ENCODE measurements at regions not wholly inside any gene's neighbourhood (a gene's known extent, or its start where the extent isn't known, plus 50 kb on each side); places are given as distances from the start of the nearest gene placed in this dataset.

DNA sequence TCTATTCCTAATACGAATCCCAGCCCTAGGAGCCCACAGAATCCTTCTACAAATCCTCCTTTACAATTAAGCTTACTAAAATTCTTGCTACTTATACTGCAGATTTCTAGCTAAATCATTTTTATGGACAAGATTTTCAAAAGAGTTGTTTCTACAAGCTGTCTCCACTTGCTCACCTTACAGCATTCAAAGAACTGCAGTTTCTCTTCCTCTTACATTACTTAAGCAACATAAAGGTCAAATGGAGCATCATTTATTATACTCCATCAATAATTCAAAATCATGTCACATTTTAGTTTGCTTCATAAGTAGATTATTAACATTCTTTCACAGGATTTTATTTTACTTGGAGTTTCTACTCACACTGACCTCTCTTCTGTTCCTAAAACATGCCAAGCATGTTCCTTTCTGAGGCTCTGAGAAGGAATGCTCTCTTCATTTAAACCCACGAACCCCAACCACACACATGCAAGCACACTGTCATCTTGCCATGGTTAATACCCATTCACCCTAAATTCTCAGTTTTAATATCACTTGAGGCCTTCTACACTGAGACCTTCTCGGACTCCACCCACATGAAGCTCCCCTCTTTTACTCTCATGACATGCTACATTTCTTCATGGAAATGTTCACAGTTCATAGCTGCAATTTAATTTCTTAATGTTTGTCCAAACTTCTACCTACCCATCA, 388.2 kb downstream of the TBC1D32 start:
- DNase-seq (ENCODE audit: low spot score) (no peak), ATAC-seq (no peak), FAIRE-seq (no peak)
- no peak overlapping the region for H3K27ac ChIP-seq (ENCODE audit: extremely low read length, insufficient read depth, low read length)
- intact Hi-C loops (cut with micrococcal nuclease; ENCODE audit: unreplicated experiment) = no loop called here
- H3K4me3 ChIP-seq (replicated peaks in 1 of 3; ENCODE audit: insufficient read depth in 1 of 3, low read depth in 2 of 3, low read length in 3 of 3) = no peak overlapping the region
- ChIA-PET CTCF (ENCODE audit: low intra/inter-chr PET ratio, low total read pairs) (no interaction called here), POLR2A (no interaction called here)
- H2AFZ ChIP-seq (ENCODE audit: low read length) = no peak overlapping the region
- in situ Hi-C loops (cut with HindIII; ENCODE audit: extremely low pct_ligation_motif_present, low pct_unique_long_range_greater_than_20kb) = no loop called here
- H3K79me2 ChIP-seq (ENCODE audit: insufficient read depth, low read length) = no peaks in the 10 kb centered on the region
- no peak overlapping the region for H3K9ac ChIP-seq (ENCODE audit: insufficient read depth, low read depth, low read length)
- no peaks in the 10 kb centered on the region for H3K4me1 ChIP-seq (ENCODE audit: insufficient read depth, low read length)
- H3K4me2 ChIP-seq (ENCODE audit: low read depth, low read length) = no peak overlapping the region
- under 1% methylated on average over 3 of the region's 3 CpGs for WGBS (ENCODE audit: low lambda C conversion rate)
- BruUV-seq (replicated peaks) = no TSS peak
- no peaks in the 10 kb centered on the region for H3K36me3 ChIP-seq (replicated peaks in 1 of 2; ENCODE audit: control insufficient read depth in 1 of 2, insufficient read depth in 2 of 2, low read length in 2 of 2)
- H3K9me3 ChIP-seq (ENCODE audit: low read length) = no peaks in the 10 kb centered on the region
- no peaks in the 10 kb centered on the region for H4K20me1 ChIP-seq (ENCODE audit: insufficient read depth, low read length)
- TF ChIP-seq ZNF562 (CRISPR knock-in tag; IDR thresholded peaks at IDR 0.05; ENCODE audit: borderline replicate concordance) (no peak), ELF4 (CRISPR knock-in tag; IDR thresholded peaks at IDR 0.05; ENCODE audit: borderline replicate concordance) (no peak), CHD4 (IDR thresholded peaks at IDR 0.05; ENCODE audit: borderline replicate concordance, low read length) (no peak), PHF21A (CRISPR knock-in tag; IDR thresholded peaks at IDR 0.05) (no peak), ZNF317 (CRISPR knock-in tag; IDR thresholded peaks at IDR 0.05) (no peak), ATRX (CRISPR knock-in tag; IDR thresholded peaks at IDR 0.05; ENCODE audit: borderline replicate concordance) (no peak), PHB2 (IDR thresholded peaks at IDR 0.05; ENCODE audit: partially characterized antibody) (no peak), SRSF9 (IDR thresholded peaks at IDR 0.05; ENCODE audit: borderline replicate concordance, insufficient read depth, low read depth, low read length, poor library complexity, severe bottlenecking) (no peak), THYN1 (CRISPR knock-in tag; IDR thresholded peaks at IDR 0.05; ENCODE audit: borderline replicate concordance, low read depth) (no peak), CENPT (CRISPR knock-in tag; IDR thresholded peaks at IDR 0.05; ENCODE audit: low read depth) (no peak), ZSCAN20 (CRISPR knock-in tag; IDR thresholded peaks at IDR 0.05; ENCODE audit: borderline replicate concordance) (no peak)
- TF ChIP-seq, protein P1, sequence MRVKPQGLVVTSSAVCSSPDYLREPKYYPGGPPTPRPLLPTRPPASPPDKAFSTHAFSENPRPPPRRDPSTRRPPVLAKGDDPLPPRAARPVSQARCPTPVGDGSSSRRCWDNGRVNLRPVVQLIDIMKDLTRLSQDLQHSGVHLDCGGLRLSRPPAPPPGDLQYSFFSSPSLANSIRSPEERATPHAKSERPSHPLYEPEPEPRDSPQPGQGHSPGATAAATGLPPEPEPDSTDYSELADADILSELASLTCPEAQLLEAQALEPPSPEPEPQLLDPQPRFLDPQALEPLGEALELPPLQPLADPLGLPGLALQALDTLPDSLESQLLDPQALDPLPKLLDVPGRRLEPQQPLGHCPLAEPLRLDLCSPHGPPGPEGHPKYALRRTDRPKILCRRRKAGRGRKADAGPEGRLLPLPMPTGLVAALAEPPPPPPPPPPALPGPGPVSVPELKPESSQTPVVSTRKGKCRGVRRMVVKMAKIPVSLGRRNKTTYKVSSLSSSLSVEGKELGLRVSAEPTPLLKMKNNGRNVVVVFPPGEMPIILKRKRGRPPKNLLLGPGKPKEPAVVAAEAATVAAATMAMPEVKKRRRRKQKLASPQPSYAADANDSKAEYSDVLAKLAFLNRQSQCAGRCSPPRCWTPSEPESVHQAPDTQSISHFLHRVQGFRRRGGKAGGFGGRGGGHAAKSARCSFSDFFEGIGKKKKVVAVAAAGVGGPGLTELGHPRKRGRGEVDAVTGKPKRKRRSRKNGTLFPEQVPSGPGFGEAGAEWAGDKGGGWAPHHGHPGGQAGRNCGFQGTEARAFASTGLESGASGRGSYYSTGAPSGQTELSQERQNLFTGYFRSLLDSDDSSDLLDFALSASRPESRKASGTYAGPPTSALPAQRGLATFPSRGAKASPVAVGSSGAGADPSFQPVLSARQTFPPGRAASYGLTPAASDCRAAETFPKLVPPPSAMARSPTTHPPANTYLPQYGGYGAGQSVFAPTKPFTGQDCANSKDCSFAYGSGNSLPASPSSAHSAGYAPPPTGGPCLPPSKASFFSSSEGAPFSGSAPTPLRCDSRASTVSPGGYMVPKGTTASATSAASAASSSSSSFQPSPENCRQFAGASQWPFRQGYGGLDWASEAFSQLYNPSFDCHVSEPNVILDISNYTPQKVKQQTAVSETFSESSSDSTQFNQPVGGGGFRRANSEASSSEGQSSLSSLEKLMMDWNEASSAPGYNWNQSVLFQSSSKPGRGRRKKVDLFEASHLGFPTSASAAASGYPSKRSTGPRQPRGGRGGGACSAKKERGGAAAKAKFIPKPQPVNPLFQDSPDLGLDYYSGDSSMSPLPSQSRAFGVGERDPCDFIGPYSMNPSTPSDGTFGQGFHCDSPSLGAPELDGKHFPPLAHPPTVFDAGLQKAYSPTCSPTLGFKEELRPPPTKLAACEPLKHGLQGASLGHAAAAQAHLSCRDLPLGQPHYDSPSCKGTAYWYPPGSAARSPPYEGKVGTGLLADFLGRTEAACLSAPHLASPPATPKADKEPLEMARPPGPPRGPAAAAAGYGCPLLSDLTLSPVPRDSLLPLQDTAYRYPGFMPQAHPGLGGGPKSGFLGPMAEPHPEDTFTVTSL (CRISPR knock-in tag; IDR thresholded peaks at IDR 0.05; ENCODE audit: borderline replicate concordance) = no peak
- no peaks in the 10 kb centered on the region for H3K27me3 ChIP-seq (ENCODE audit: control insufficient read depth in 1 of 2, insufficient read depth in 2 of 2, low read length in 2 of 2)
